ENCODE measurements at regions not wholly inside any gene's neighbourhood (a gene's known extent, or its start where the extent isn't known, plus 50 kb on each side); places are given as distances from the start of the nearest gene placed in this dataset.

DNA sequence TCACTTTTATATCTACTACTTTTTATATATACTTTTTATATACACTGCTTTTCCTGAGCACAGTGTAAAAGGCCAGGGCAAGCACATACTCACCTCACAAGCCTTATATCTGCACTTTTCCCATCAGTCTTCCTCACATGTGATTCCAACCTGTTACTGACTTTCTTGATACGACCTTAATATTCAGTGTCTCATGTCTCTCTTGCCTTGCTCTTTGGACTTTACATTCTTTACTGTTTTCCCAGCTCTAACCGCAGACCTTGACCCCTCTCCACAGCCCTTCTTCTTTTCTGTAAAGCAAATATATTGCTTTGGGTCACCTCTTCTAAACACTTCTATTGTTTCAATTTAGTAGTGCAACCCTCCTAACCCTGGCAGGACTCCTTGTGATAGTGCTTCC, 353.1 kb upstream of the ANO5 start:
- DNase-seq: no peak

DNA sequence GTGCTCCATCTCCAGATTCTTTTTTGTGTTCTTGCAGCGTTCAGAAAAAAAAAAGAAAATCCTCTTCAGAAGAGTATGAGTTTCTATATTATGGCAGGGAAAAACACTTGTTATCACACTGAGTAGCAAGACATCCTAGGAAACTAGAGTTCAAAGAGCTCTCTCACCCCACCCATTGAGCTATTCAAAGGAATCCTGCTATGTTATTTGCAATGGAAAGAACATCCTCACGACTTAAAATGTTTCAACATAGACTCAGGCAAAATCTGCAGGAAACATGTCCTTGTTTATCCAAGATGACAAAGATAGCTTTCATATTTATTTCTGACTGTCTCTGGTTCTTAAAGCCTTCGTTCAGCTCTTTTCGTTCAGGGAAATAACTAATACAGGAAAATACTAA, 331.6 kb upstream of the ANO5 start:
- no peak for DNase-seq

DNA sequence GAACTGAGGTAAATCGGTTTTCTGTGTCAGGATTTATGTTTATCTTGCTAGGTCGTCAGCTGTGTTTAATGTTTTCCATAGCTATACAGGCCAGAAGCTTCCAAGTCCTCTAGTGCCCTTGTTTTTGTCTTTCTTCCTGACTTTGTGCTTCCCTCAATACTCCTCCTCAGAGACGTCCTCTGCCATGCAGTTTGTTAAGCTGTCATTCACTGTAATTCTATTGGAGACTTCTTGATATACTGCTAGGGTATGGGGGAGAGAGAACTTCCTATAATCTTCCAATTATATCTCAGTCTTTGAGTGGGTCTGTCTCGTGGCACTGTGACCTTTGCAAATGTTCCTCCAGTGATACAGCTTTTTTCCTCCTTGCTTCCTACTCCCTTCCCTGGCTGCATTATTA, 327.3 kb upstream of the ANO5 start:
- DNase-seq: no peak

DNA sequence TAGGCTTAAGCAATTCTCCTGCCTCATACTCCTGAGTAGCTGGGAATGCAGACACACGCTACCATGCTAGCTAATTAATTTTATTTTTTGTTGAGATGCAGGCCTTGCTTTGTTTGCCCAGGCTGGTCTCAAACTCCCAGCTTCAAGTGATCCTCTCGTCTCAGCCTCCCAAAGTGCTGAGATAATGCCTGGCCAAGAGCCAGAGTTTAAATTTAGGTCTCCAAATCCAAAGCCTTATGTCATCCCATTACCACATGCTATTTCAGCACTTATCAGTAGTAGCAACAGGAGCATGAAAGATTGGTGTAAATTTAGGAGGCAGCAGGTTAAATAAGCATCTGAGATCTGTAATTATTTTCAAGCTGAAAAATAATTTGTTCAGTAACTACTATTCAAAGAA, 326.1 kb upstream of the ANO5 start:
- DNase-seq: no peak

DNA sequence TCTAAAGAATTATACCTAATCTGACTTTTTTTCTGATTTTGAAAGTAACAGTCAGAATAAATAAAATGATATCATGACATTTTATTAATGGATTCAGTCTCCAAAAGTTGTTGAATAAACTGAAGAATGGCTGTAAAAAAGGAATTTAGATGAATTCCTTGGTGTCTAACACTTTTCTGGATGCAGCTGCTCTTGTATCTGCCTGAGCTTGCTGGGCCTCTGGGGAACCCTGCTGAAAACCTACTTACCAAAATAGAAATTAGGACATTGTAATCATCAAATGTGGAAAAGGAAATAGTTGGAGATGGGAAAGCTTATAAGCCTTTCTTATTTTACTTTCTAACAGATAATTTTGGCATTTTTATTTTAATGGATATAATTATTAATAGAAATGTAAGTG, 315.7 kb upstream of the ANO5 start:
- DNase-seq: no peak

DNA sequence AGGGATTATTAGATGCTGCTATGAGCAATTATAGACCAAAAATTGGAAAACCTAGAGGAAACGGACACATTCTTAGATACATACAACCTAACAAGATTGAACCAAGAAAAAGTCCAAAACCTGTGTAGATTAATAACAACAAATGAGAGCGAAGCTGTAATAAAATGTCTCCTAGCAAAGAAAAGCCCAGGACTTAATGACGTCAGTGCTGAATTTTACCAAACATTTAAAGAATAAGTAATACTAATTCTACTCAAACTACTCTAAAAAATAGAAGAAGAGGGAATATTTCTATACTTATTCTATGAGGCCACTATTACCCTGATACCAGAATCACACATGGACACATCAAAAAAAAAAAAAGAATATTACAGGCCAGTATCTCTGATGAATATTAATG, 309.5 kb upstream of the ANO5 start:
- DNase-seq: no peak

DNA sequence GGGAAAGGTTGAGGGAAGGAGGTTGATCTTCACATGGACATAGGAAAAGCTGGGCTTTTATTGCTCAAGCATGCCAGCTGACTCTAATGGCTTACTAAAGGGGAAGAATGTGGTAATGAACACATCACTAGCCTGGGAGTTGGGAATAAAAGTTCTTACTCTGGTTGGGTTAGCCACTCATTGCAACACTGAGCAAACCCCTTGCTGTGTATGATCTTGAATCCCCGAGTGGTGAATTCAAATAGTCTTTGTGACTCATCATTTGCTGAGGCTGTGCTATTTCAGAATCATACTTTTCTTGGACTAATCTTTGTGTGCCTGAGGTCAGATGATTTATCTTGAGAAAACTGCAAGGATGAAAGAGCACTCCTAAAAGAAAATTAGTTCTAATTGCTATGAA, 304.1 kb upstream of the ANO5 start:
- DNase-seq: no peak

DNA sequence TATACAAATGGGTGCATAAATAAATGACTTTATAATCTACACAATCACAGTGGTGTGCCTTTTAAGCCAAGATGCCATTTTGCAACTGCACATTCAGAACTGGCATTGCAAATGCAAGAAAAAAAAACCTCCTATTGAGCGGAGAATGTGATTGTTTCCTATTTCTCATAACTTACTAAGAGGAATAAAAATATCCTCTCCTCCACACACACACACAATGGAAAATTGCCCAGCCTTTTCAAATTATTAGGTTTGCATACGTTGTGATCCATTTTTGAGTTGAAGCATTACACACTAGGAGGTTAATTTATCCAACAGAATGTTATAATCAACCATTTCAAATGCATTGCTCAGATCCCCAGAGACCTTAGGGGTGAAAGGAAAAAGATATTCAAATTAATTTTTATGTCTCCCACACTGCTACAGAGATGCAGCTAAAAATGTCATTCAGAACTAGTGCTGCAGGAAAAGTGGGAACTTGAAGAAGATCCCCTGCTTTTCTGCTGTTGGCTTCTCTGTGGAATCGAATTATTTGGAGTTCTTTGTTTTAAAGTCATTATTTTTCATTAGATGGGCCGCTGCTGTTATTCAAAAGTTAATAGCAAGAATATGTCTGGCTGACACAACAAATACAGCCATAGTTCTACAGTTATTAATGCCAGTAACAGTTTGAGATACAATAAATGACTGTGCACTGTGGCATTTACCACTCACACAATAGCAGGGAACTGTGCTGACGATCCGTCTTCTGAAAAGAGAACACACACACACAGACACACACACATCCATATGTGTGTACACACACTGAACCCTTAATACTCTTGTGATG, 299.9 kb upstream of the ANO5 start:
- DNase-seq: peak; percentile 48

DNA sequence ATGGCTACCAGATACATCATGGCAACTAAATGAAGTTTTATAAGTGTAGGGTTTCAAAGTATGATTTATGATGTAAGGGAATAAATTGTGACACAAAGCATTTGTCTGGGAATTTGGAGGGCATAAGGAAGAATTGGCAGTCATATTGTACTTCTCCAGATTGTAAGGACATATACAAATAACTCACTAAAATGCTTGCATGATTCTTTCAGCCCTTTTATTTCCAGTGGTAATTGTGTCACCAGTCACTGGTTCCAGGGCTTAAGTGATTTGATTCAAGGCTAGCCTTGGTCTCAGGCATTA, 299.4 kb upstream of the ANO5 start:
- DNase-seq: no peak

DNA sequence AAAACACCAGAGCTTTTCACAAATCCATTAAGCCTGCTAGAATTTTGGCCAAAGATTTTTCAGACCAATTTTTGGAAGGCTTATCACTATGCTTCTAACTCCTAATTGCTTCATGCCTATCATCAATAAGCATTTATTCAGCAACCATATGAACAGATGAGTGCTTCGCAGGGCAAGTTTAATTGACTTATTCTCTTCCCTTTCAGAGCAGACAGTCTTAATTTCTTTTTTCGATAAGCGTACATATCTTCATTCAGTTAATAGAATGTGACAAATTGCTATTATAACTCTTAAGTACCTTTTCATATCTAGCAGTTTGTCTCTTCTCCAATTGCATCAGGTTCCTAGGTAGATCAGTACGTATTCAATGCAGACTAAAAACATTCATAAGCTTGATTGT, 298.4 kb upstream of the ANO5 start:
- no peak for DNase-seq

DNA sequence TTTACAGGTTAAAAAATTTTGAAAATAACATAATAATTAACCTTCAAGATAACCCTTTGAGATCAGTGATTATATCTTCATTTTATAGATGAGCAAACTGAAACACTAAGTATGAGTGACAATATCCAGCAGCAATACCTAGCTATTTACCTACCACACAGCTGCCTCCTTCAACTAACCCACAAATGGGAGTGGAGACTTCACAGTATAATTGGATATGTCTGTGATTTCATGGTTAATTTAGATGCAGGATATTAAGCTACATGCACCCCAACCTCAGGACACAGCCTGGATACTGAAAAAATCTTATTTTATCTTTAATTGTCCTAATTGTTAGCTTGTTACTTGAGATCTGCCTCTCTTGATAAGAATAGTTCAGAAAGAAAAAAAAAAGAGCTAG, 297.2 kb upstream of the ANO5 start:
- DNase-seq: no peak

DNA sequence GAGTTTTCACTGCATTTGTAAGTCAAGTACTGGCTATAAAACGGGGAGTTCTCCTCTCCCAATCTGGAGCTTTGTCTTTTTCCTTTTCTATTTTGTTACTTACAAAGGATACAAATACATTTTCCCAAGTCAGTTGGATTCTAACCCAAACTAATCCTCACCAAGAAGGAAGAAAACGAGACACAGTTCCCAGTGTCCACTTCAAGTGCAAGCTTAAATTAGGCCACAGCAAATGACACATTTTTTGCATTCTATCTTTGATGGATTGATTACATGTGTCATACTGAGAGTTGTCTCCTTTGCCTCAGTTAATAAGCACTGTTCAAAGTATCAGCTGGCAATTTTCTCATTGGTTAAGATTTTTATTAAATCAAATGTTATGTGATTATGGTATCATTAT, 296.7 kb upstream of the ANO5 start:
- no peak for DNase-seq

DNA sequence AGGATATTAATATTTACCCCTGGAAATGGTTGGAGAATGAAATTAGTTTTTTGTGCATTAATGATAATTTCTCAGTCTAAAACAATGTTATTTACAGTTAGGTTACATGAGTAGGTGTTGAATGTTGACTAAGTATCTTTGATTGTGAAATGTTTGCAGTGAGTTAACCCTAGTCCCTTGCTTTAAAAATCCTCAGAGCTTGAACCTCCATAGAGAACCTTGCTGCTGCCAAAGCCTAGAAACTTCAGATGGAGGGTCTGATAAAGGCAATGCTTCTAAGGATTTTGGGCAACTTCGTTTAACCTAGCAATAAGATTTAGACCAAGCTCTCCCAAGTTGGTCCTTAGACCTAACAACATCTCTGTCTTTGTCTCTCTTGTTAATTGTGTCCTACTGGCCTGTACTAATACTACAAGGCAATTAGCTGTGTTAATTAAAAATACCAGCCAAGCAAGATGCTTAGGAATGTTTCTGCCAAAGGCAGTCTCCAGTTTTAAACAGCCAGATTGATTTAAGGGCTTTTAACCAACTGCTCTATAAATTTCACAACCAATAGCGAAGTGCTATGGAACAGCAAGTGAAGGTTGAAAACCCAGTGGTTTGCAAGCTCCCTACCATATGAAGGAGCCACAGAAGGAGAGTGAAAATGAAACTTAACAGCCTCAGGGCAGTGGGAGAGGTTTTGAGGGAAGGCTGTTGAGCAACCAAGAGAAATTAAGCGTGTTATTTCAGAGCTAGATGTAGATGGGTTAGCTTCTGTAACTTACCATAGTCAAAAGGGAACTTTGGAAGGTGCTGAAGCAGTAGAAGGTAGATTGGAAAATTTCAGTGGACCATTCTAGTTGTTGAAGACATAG, 295.9 kb upstream of the ANO5 start:
- DNase-seq: no peak

DNA sequence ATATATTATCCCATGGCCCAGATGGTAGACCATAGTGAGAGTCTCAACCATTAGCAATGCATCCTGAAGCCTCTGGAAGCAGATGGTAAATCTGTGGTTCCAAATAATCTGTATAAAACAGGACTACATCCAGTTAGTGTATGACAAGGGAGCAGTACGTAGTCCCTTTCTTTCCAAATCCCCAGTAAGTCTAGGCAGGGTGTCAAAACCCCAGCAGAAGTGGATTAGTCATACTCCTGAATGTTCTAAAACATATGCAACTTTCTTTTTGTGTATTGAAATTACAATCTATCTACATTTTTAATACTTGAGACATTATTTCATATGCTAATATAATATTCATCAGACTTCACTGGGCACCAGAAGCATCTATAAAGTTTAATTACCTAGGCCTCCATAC, 295.1 kb upstream of the ANO5 start:
- no peak for DNase-seq

DNA sequence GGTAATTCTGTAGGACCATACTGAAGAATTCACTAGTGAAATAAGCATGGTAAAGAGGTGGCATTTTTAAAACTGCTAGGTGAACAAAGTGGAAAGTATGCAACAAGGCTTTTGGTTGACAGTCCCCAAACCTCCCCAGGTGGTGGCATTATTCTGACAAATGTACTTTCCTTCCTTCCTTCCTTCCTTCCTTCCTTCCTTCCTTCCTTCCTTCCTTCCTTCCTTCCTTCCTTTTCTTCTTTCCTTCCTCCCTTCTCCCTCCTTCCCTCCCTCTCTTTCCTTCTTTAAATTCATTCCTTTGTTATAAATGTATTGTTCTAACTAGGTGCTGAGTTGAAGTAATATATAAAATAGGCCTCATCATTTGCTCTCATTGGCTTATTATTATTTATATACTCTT, 284.7 kb upstream of the ANO5 start:
- DNase-seq: no peak

DNA sequence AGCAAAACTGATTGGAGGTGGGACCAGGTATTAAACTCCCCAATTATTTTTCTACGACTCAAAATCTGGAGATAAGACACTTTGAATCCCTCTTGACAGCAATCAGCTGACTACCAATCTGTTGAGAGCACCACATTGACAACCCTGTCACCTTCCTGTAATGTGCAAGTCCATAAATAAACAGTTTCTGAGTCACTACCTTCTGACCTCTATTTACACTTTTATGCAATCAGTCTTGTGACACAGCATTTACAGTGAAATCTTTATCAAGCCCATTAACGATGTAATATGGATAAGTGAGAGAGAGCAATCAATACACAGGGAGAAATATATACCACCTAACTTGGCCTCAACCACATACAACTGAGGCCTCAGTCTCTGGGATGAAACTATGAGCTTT, 283.7 kb upstream of the ANO5 start:
- no peak for DNase-seq

DNA sequence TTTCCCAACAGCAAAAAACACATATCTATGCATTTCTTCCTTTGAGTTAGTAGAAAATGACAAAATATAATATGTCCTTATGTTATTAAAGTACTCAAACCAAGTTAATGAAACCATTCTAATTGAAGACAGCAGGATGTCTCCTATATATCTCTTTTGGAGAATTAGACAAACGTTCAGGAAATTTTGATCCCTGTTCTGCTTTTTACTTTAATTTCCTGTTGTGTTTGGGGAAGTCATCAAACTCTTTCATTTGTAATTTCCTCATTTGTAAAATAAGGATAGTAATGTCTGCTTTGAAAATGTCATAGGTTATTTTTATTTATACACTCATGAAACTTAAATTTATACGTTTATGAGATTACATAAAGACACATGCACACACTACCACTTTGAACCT, 281.8 kb upstream of the ANO5 start:
- DNase-seq: no peak

DNA sequence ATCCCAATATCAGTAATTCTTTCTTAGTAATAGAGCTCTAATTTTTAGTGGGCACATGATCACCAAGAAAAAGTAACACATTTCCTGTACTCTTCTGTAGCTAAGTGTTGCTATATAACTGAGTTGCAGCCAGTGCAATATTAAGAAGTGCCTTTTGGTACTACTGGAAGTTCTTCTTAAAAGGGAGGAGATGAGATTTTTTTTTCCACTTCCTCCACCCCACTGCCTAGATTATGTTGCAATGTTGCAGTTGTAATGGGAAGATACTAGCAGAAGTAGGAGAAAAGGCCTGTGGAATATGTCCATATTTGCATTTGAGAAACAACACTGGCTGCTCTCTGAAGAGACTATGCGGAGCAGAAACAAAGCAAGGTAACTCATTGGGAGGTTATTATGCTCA, 280.6 kb upstream of the ANO5 start:
- no peak for DNase-seq

DNA sequence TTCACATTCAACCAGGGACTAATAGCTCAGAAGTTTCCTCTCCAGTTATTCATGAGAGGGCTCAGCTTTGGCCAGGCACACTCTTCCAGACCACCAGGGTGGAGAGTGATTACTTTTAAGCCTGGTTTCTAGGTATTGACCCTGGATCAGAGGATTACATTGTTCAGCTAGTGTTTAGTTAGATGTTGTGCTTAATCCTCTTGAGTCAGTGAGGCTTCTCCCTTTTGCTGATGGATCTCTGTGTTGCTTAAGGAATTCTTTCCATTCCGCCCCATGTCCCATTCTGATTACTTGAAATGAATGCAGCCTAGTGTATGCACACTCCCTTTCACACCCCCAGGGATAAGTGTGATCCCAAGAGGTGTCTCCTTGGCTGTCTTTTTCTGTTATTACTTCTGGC, 271.7 kb upstream of the ANO5 start:
- DNase-seq: no peak

DNA sequence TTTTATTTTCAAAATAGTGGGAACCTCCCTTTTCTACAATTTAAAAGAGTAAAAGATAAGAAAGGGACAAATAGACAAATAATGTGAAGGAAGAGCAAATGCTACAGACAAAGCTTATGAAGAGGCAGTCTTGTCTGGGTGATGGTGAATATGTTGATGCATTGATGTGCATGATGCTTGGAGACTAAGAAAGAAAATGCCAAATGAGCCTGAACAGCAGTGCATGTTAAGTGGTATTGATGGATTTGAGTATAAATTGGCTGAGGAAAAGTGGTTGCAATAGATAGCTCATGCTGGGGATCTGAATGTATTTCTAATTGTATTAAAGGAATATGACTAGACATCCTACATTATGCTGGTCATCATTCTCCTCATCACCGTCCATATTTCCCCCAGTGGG, 268.6 kb upstream of the ANO5 start:
- DNase-seq: no peak

DNA sequence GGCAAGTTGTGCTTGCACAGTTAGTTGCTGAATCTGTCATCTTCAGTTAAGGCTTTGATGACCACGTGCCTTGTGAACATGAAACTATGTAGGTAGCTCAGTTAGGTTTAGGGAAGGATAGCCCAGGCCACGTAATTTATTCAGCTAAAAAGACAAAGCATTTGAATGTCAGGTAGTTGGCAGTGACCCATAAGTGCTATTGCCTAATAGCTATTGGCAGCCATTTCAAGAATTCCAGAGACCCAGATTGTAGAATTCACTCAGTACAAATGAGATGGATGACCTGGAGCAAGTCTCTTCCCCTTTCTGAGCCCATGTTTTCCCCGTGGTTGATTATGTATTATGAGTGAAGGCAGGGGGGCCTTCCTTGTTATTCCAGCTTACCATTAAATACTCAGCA, 265.3 kb upstream of the ANO5 start:
- no peak for DNase-seq

DNA sequence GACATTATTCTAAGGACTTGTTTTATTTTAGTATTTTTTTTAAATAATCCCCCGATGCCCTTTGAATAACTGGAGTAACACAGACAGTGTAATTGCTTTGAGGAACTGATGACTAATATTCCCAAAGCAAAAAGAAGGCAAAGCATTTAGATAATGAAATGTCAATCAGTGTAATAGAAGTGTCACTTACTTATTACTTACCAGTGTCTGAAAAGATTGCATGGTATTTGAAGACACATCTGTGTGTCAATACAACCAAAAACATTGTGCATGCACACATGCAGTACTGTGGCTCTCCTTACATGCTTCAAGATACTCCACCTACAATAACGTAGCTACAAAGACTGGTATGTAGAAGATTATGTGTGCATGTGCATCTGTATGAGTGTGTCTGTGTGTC, 264.0 kb upstream of the ANO5 start:
- DNase-seq: no peak

DNA sequence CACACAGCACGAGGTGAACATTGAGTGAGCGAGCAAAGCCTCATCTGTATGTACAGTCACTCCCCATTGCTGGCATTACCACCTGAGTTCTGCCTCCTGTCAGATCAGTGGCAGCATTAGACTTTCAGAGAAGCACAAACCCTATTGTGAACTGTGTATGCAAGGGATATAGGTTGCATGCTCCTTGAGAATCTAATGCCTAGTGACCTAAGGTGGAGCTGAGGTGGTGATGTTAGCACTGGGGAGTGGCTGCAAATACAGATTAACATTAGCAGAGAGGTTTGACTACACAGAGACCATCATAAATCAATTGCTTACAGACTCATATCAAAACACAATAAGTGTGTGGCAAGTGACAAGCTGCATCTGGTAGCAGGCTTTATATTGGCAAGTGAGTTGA, 262.5 kb upstream of the ANO5 start:
- DNase-seq: no peak

DNA sequence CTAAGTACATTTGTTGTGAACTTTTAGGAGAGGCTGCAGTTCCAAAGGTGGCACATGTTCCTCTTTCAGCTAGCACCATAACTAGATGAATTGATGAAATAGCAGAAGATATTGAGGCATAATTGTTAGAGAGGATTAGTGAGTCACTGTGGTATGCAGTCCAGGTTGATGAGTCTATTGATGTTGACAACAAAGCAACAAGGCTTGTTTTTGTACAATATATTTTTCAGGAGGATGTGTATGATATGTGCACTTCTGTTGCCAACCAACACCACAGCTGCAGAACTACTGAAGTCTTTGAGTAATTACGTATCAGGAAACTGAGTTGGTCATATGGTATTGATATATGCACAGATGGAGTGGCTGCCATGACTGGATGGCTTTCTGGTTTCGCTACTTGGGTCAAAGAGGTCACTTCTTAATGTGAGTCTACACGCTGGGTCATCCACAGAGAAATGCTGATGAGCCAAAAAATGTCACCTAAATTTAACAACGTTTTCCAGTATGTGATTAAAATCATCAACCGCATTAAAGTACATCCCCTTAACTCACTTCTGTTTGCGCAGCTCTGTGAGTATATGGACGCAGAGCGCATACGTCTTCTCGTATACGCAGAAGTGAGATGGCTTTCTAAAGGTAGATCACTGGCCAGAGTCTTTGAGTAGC, 261.3 kb upstream of the ANO5 start:
- no peak for DNase-seq
